HEK293T (cell line): ENCODE measurements at regions not wholly inside any gene's neighbourhood (a gene's known extent, or its start where the extent isn't known, plus 50 kb on each side); places are given as distances from the start of the nearest gene placed in this dataset.

Experiments used
- CTCF ChIA-PET: fragments of 350-600 bp; formaldehyde crosslinking; extraction: SDS; loops from one replicate; lab custom pipeline; 2021; ENCODE audit warnings: antibody characterized with exemption, inconsistent platforms; lab: Yijun Ruan, JAX
- POLR2A ChIA-PET: fragments of 350-600 bp; formaldehyde crosslinking; extraction: SDS; loops from one replicate; lab custom pipeline; 2020; ENCODE audit warnings: antibody characterized with exemption, inconsistent platforms; lab: Yijun Ruan, JAX
- DNase-seq: peaks from one replicate; pipeline ENCODE4 v3.0.0; 2012; ENCODE audit warnings: mixed read lengths; ENCODE audit errors: extremely low spot score
- ARNT ChIP-seq: fragments of 450-650 bp; IDR thresholded peaks from 2 replicates; pipeline ENCODE4 v1.6.1; 2017; ENCODE audit warnings: mild to moderate bottlenecking
- BHLHE40 ChIP-seq: fragments of 450-650 bp; IDR thresholded peaks from 2 replicates; pipeline ENCODE4 v1.6.1; 2016; ENCODE audit warnings: mild to moderate bottlenecking, moderate library complexity, borderline replicate concordance
- CTBP1 ChIP-seq: fragments of 450-650 bp; IDR thresholded peaks from 2 replicates; pipeline ENCODE4 v1.6.1; 2016; ENCODE audit warnings: borderline replicate concordance
- ELF4 ChIP-seq: fragments of 450-650 bp; IDR thresholded peaks from 2 replicates; pipeline ENCODE4 v1.6.1; 2017; ENCODE audit warnings: antibody characterized with exemption
- FOXA1 ChIP-seq: fragments of 450-650 bp; IDR thresholded peaks from 2 replicates; pipeline ENCODE4 v1.6.1; 2016; ENCODE audit warnings: mild to moderate bottlenecking
- FOXK2 ChIP-seq: fragments of 450-650 bp; IDR thresholded peaks from 2 replicates; pipeline ENCODE4 v1.6.1; 2016; ENCODE audit warnings: mild to moderate bottlenecking
- FOXM1 ChIP-seq: fragments of 450-650 bp; IDR thresholded peaks from 2 replicates; pipeline ENCODE4 v1.6.1; 2017; ENCODE audit warnings: mild to moderate bottlenecking, borderline replicate concordance
- HDGF ChIP-seq: fragments of 450-650 bp; IDR thresholded peaks from 2 replicates; pipeline ENCODE4 v1.6.1; 2017; ENCODE audit warnings: antibody characterized with exemption, borderline replicate concordance
- L3MBTL2 ChIP-seq: fragments of 450-650 bp; conservative IDR thresholded peaks from 2 replicates; pipeline ENCODE4 v1.6.1; 2016; ENCODE audit warnings: mild to moderate bottlenecking
- LEF1 ChIP-seq: fragments of 450-650 bp; IDR thresholded peaks from 2 replicates; pipeline ENCODE4 v1.6.1; 2017; ENCODE audit warnings: mild to moderate bottlenecking, borderline replicate concordance
- NFRKB ChIP-seq: fragments of 450-650 bp; IDR thresholded peaks from 2 replicates; pipeline ENCODE4 v1.6.1; 2016; ENCODE audit warnings: mild to moderate bottlenecking, moderate library complexity
- PKNOX1 ChIP-seq: fragments of 450-650 bp; IDR thresholded peaks from 2 replicates; pipeline ENCODE4 v1.6.1; 2016
- SP1 ChIP-seq: fragments of 450-650 bp; IDR thresholded peaks from 2 replicates; pipeline ENCODE4 v1.6.1; 2017
- SUZ12 ChIP-seq: fragments of 450-650 bp; IDR thresholded peaks from 2 replicates; pipeline ENCODE4 v1.6.1; 2016; ENCODE audit warnings: mild to moderate bottlenecking
- TARDBP ChIP-seq: fragments of 450-650 bp; IDR thresholded peaks from 2 replicates; pipeline ENCODE4 v1.6.1; 2016
- ZNF384 ChIP-seq: fragments of 450-650 bp; IDR thresholded peaks from 2 replicates; pipeline ENCODE4 v1.6.1; 2016

DNA sequence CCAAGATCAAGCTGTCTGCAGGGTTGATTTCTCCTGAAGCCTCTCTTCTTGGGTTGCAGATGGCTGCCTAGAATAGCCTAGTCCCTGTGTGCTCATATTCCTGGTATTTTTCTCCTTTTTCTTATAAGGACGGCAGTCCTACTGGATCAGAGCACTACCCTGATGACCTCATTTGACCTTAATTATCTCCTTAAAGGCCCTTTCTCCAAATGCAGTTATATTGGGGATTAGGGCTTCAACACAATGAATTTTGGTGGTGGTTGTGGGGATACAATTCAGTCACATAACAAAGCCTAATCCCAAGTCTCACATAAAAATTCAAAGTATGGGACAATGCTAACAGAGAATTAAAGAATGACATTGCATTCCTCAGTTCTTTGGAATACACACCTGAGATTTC is 238.8 kb upstream of the SALL1 start:
- TF ChIP-seq L3MBTL2 (no peak), FOXA1 (no peak), HDGF (no peak), ELF4 (no peak), TARDBP (no peak), FOXK2 (no peak), LEF1 (no peak), ZNF384 (no peak), CTBP1 (no peak), PKNOX1 (no peak), SUZ12 (no peak), SP1 (no peak), NFRKB (no peak), ARNT (no peak), BHLHE40 (no peak), FOXM1 (no peak)
- DNase-seq = no peak
- CTCF ChIA-PET = no interaction called here

DNA sequence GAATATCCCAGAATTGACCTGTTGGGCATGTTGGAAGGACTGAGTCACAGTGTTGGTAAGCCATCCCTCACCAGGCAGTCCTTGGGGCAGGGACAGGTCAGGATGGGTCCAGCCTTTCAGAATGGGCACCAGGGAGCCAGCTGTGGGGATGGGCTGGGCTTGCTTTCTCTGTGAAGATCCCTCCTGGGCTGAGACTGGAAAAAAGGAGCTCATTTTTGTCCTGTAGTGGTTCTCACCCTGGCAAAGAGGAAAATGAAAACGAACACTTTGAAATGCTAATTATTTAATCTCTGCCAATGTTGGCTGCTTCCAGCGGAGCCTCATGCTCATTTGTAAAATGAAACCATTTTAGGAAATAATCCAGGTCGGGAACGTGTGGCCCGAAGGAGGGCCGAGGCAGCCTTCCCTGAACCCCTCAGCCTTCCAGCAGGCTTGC is 237.5 kb upstream of the SALL1 start:
- TF ChIP-seq TARDBP (no peak), ARNT (no peak), PKNOX1 (no peak), ELF4 (no peak), BHLHE40 (no peak), L3MBTL2 (no peak), SUZ12 (no peak), FOXK2 (no peak)
- DNase-seq = no peak
- ChIA-PET POLR2A (no interaction called here), CTCF (no interaction called here)

More for the DNA sequence above, 238.8 kb upstream of the SALL1 start:
- POLR2A ChIA-PET = no interaction called here

DNA sequence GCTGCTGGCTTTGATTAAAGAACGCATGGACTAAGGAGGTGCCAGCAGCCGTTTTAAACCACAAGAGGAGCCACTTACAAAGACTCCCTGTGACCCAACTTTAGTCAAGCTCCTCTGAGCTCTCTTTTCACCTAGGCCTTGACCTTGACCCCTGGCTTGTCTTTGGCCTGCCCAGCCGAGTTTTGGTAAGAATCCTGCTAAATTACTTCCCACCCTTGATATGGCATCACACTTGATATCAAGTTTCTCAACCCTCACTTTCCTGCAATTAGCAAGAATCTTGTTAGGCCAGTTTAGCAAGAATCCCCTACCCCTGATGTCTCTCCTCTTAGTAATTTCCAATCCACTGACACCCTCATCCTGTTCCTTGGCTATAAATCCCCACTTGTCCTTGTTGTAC is 232.8 kb upstream of the SALL1 start:
- ChIA-PET CTCF (no interaction called here), POLR2A (no interaction called here)
- TF ChIP-seq FOXK2 (no peak), CTBP1 (no peak), SP1 (no peak), ZNF384 (no peak), NFRKB (no peak)
- no peak for DNase-seq

GRCh38 chr16:51382940-51383339 is 231.9 kb upstream of the SALL1 start:
- TF ChIP-seq FOXA1 (no peak), FOXK2 (no peak), LEF1 (no peak), SP1 (no peak), L3MBTL2 (no peak), NFRKB (no peak), BHLHE40 (no peak)
- ChIA-PET POLR2A (no interaction called here), CTCF (no interaction called here)
- no peak for DNase-seq

GRCh38 chr16:51382211-51382610 is 231.1 kb upstream of the SALL1 start:
- ChIA-PET CTCF (no interaction called here), POLR2A (no interaction called here)
- TF ChIP-seq LEF1 (no peak), SUZ12 (no peak), PKNOX1 (no peak), FOXA1 (no peak), SP1 (no peak), TARDBP (no peak), ARNT (no peak), FOXK2 (no peak), ELF4 (no peak), ZNF384 (no peak)

DNA sequence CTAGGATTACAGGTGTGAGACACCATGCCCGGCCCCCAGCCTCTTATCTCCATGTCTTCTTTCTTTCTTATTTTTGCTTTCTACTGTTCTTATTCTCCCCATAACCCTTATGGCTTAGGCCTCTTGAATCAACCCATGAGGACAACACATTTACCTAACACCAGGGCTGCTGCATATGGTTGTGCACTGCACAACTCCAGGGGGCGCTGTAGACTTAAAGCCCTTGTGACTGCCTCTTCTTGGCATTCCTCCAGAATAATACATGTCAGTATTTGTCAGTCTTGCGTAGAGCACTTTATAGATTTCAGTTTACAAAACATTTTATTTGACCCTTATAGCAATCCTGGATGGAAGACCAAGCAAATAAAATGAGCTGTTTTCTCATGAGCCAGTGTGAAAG is 225.0 kb upstream of the SALL1 start:
- no peak for TF ChIP-seq FOXK2
- TF ChIP-seq SUZ12 = no peak
- TF ChIP-seq LEF1 = no peak
- TF ChIP-seq FOXM1 = no peak
- no peak for TF ChIP-seq BHLHE40
- no peak for TF ChIP-seq L3MBTL2
- TF ChIP-seq TARDBP = no peak
- no peak for TF ChIP-seq ELF4
- TF ChIP-seq HDGF = no peak
- TF ChIP-seq PKNOX1 = no peak
- TF ChIP-seq CTBP1 = no peak
- TF ChIP-seq FOXA1 = no peak
- TF ChIP-seq SP1 = no peak
- TF ChIP-seq ARNT = no peak
- TF ChIP-seq ZNF384 = no peak
- TF ChIP-seq NFRKB = no peak
- no peak for DNase-seq
- POLR2A ChIA-PET = no interaction called here
- CTCF ChIA-PET = interaction anchor here (0.6 to 1.2 kb wide), 2 partner anchors 35 to 158 kb away, joined by 3 to 9 read pairs; no protein-coding TSS in a partner anchor

More at GRCh38 chr16:51382211-51382610, 231.1 kb upstream of the SALL1 start:
- no peak for DNase-seq
